Pancreas (tissue), 10 donors: ENCODE measurements at regions not wholly inside any gene's neighbourhood (a gene's known extent, or its start where the extent isn't known, plus 50 kb on each side); places are given as distances from the start of the nearest gene placed in this dataset.

Experiments used
- ATAC-seq, 4 donors: fragments of 200-7000 bp; cut with Tn5 transposase; one replicate each; pipeline versions ENCODE4 v1.8.0 to v1.9.1; 2020; ENCODE audit warnings: mild to moderate bottlenecking in 4 of 4, moderate library complexity in 4 of 4
- DNase-seq, 6 donors: peaks; one replicate each; pipeline ENCODE4 v3.0.0-alpha.2; 2020
- FAIRE-seq: peaks from 2 replicates; lab custom pipeline; 2012; peaks lifted over from hg19 to GRCh38; lab: Jason Lieb, UNC
- H3K27ac ChIP-seq, 4 donors: fragments of 200-600 bp; sonication (generic); 1 replicate in 3 of 4; 2 replicates in 1 of 4; pipeline versions ENCODE4 v1.5.0 to v1.8.0; 2020
- H3K27me3 ChIP-seq, 4 donors: fragments of 200-600 bp; one replicate each; pipeline ENCODE4 v1.8.0; 2021
- H3K36me3 ChIP-seq, 3 donors: fragments of 200-600 bp; sonication (generic) in 1 of 3; one replicate each; pipeline versions ENCODE4 v1.5.0 to v1.8.0; 2020 to 2021
- H3K4me1 ChIP-seq, 3 donors: fragments of 200-600 bp; one replicate each; pipeline ENCODE4 v1.8.0; 2021
- H3K4me3 ChIP-seq, 4 donors: fragments of 200-600 bp; sonication (generic) in 2 of 4; one replicate each; pipeline versions ENCODE4 v1.5.0 to v1.8.0; 2020 to 2021
- H3K9me3 ChIP-seq, 4 donors: fragments of 200-600 bp; one replicate each; pipeline ENCODE4 v1.8.0; 2021
- WGBS, 2 donors: extraction: QIAGEN DNeasy Blood & Tissue Kit; methylation state at CpG; one replicate each; pipeline ENCODE4 v1.1.7; 2013; 5-methylcytosine and 5-hydroxymethylcytosine counted together
- intact Hi-C, 3 donors: fragments of 100-400 bp; cut with DNase I; formaldehyde crosslinking; loops; one replicate each; pipeline versions ENCODE4 v1.11.1 to v1.14.2; 2022
- TF ChIP-seq, protein P1 (sequence below), 4 donors: fragments of 200-600 bp; sonication (generic) in 3 of 4; IDR thresholded peaks; one replicate each; pipeline versions ENCODE4 v1.5.0 to v1.8.0; 2021; ENCODE audit warnings: antibody characterized with exemption in 4 of 4
- donor health status: healthy with polysubstance abuse.
- donor health status: DM: no; HTN: no; CAD: no; lungs with moderate emphysema.
- donor health status: DM: no; HTN: no; CAD: no.
- donor health status: control.
- donor health status: control.
- donor health status: Bipolar disorder and iron deficiency.
- donor health status: DM: yes; HTN: yes; CAD: no.
- donor health status: DM: no; HTN: no; CAD: no.
- donor health status: DM: no; HTN: no; CAD: no.
- donor health status: DM: yes; HTN: yes; CAD: no.

DNA sequence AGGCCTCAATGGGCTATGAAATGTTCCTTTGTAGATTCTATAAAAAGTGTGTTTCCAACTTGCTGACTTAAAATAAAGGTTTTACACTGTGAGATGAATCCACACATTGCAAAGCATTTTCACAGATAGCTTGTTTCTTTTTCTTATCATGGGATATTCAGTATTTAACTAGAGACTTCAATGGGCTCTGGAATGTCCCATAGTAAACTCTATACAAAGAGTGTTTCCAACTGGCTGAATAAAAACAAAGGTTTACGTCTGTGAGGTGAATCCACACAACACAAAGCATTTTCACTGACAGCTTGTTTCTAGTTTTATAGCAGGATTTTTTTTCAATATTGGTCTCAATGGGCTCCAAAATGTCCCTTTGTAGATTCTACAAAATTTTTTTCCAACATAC lies 550.1 kb downstream of the KCNJ18 start:
- WGBS, 2 donors, result 49 to 60% methylated on average over 1 of the region's 1 CpG

DNA sequence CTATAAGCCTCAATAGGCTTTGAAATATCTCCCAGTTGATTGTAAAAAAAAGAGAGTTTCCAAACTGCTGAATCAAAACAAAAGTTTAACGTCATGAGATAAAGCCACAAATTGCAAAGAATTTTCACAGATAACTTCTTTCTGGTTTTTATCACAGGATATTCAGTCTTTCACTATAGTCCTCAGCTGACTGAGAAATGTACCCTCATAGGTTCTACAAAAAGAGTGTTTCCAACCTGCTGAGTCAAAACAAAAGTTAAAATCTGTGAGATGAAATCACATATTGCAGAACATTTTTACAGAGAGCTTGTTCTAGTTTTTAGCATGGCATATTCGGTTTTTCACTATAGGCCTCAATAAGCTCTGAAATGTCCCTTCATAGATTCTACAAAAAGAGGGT lies 559.2 kb downstream of the KCNJ18 start:
- Histone ChIP-seq H3K36me3 (no peaks in the 10 kb centered on the region), H3K4me3 (no peak overlapping the region), H3K27me3 (no peaks in the 10 kb centered on the region), H3K4me1 (no peaks in the 10 kb centered on the region), H3K27ac (no peak overlapping the region), H3K9me3 (no peaks in the 10 kb centered on the region)
- no peak for ATAC-seq
- WGBS, 2 donors, result 52 to 58% methylated on average over 2 of the region's 2 CpGs
- DNase-seq, result no peak
- TF ChIP-seq, protein P1, sequence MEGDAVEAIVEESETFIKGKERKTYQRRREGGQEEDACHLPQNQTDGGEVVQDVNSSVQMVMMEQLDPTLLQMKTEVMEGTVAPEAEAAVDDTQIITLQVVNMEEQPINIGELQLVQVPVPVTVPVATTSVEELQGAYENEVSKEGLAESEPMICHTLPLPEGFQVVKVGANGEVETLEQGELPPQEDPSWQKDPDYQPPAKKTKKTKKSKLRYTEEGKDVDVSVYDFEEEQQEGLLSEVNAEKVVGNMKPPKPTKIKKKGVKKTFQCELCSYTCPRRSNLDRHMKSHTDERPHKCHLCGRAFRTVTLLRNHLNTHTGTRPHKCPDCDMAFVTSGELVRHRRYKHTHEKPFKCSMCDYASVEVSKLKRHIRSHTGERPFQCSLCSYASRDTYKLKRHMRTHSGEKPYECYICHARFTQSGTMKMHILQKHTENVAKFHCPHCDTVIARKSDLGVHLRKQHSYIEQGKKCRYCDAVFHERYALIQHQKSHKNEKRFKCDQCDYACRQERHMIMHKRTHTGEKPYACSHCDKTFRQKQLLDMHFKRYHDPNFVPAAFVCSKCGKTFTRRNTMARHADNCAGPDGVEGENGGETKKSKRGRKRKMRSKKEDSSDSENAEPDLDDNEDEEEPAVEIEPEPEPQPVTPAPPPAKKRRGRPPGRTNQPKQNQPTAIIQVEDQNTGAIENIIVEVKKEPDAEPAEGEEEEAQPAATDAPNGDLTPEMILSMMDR (IDR thresholded peaks at IDR 0.05), result no peak
- intact Hi-C loops, result no loop called here
- FAIRE-seq, result no peak

More for the DNA sequence above, 550.1 kb downstream of the KCNJ18 start:
- Histone ChIP-seq H3K27ac (no peak overlapping the region), H3K9me3 (no peaks in the 10 kb centered on the region), H3K4me1 (no peaks in the 10 kb centered on the region), H3K4me3 (no peak overlapping the region), H3K27me3 (no peaks in the 10 kb centered on the region), H3K36me3 (no peaks in the 10 kb centered on the region)
- TF ChIP-seq, protein P1 (IDR thresholded peaks at IDR 0.05), result no peak
- no peak for ATAC-seq
- DNase-seq, result no peak
- FAIRE-seq, result no peak
- intact Hi-C loops, result no loop called here

DNA sequence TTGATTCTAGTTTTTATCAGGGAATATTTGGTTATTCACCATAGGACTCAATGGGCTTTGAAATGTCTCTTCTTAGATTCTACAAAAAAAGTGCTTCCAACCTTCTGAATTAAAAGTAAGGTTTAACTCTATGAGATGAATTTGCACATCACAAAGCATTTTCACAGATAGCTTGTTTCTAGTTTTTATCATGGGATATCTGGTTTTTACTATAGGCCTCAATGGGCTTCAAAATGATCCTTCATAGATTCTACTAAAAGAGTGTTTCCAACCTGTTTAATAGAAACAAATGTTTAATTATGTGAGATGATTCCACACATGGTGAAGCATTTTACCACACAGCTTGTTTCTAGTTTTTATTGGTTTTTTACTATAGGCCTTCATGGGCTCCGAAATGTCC lies 560.7 kb downstream of the KCNJ18 start:
- Histone ChIP-seq H3K36me3 (no peaks in the 10 kb centered on the region), H3K4me3 (no peak overlapping the region), H3K27ac (no peak overlapping the region), H3K4me1 (no peaks in the 10 kb centered on the region), H3K27me3 (no peaks in the 10 kb centered on the region), H3K9me3 (no peaks in the 10 kb centered on the region)
- no peak for FAIRE-seq
- WGBS, 2 donors, result 41 to 51% methylated on average over 1 of the region's 1 CpG
- no peak for DNase-seq
- no peak for ATAC-seq
- TF ChIP-seq, protein P1 (IDR thresholded peaks at IDR 0.05), result no peak
- intact Hi-C loops, result no loop called here

DNA sequence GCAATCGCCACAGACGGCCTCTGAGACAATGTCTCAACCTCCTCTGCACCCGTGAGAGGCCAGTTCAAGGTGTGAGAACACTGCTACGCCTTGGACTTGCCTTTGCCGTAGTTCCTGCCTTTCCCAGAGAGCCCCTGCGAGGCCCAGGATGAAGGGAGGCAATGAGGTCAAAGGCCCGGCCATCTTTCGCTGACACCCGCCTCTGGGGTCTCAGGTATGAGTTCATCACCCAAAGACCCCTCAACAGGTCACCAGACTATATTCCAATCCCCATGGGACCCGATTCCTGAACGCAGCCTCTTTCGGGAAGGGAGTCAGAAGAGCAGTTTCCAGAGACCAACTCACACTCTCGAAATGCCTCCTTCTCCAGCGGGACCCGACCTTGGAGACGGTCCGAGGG lies 573.5 kb downstream of the KCNJ18 start:
- no peak for FAIRE-seq
- 57 to 69% methylated on average over 17 of the region's 17 CpGs for WGBS, 2 donors
- DNase-seq, result no peak
- H3K27me3 ChIP-seq, result no peaks in the 10 kb centered on the region
- no peaks in the 10 kb centered on the region for H3K9me3 ChIP-seq
- intact Hi-C loops, result loop anchor here in 1 of 3 donors (10.0 kb wide), 1 partner anchor 971 kb away; no protein-coding TSS in a partner anchor
- no peaks in the 10 kb centered on the region for H3K4me1 ChIP-seq
- H3K4me3 ChIP-seq, result no peak overlapping the region
- no peaks in the 10 kb centered on the region for H3K36me3 ChIP-seq
- no peak for ATAC-seq
- TF ChIP-seq, protein P1 (IDR thresholded peaks at IDR 0.05), result no peak
- no peak overlapping the region for H3K27ac ChIP-seq

DNA sequence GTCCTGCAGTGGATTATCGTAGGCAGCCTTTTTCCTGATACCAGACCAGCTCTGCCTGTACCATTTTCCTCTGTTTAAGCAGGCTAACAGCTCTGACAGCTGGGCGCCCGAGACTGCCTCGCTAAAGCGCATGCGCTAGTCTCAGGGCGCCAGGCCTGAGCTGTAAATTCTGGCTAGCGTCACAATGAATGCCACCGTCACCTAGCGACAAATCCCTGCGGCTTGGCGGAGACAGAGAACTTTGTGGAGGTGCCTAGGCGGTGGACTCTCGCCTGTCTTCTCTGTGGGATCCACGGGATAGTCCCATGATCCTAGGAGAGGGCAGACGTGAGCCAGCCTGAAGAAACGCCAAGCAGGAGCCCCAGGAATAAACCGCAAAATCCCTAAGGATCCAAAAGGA lies 573.9 kb downstream of the KCNJ18 start:
- FAIRE-seq, result no peak
- Histone ChIP-seq H3K27me3 (no peaks in the 10 kb centered on the region), H3K9me3 (no peaks in the 10 kb centered on the region), H3K4me3 (no peak overlapping the region), H3K36me3 (no peaks in the 10 kb centered on the region), H3K27ac (no peak overlapping the region), H3K4me1 (no peaks in the 10 kb centered on the region)
- no peak for ATAC-seq
- 57 to 61% methylated on average over 18 of the region's 18 CpGs for WGBS, 2 donors
- no peak for DNase-seq
- intact Hi-C loops, result loop anchor here in 1 of 3 donors (10.0 kb wide), 1 partner anchor 971 kb away; no protein-coding TSS in a partner anchor
- TF ChIP-seq, protein P1 (IDR thresholded peaks at IDR 0.05), result no peak
